ENCODE measurements at regions not wholly inside any gene's neighbourhood (a gene's known extent, or its start where the extent isn't known, plus 50 kb on each side); places are given as distances from the start of the nearest gene placed in this dataset.

GRCh38 chr3:170636400-170636973, 50.6 kb upstream of the SLC7A14 start:
- no peaks in the 10 kb centered on the region for H3K79me2 ChIP-seq (ENCODE audit: control insufficient read depth in 1 of 2, insufficient read depth in 2 of 2, low read length in 2 of 2)
- H3K56ac ChIP-seq (replicated peaks; ENCODE audit: insufficient read length, low read depth, low read length): no peak overlapping the region
- no peak overlapping the region for H3K4ac ChIP-seq (replicated peaks; ENCODE audit: insufficient read length, low read depth, low read length)
- DNase-seq (ENCODE audit: low read depth in 1 of 2, low spot score in 2 of 2) (no peak), FAIRE-seq (no peak)
- H3K27me3 ChIP-seq (replicated peaks in 1 of 4; ENCODE audit: control insufficient read depth in 3 of 4, extremely low read depth in 1 of 4, insufficient read depth in 3 of 4, low read length in 3 of 4): no peaks in the 10 kb centered on the region
- H2BK12ac ChIP-seq (ENCODE audit: low read depth, low read length): no peak overlapping the region
- ChIA-PET CTCF (ENCODE audit: partially characterized antibody) (interaction anchor here (0.6 to 1.8 kb wide), 5 partner anchors 8 to 459 kb away, joined by 3 to 6 read pairs (median 4); no protein-coding TSS in a partner anchor), POLR2A (ENCODE audit: partially characterized antibody) (no interaction called here)
- H4K8ac ChIP-seq (ENCODE audit: extremely low read depth, insufficient read depth, low read length): no peak overlapping the region
- no peak overlapping the region for H3K4me3 ChIP-seq (ENCODE audit: extremely low read depth in 1 of 4, insufficient read depth in 2 of 4, low read depth in 3 of 4, low read length in 4 of 4)
- no peak overlapping the region for H4K5ac ChIP-seq (ENCODE audit: insufficient read length, low read depth, low read length)
- no peaks in the 10 kb centered on the region for H3K4me1 ChIP-seq (replicated peaks in 1 of 4; ENCODE audit: control insufficient read depth in 3 of 4, insufficient read depth in 4 of 4, low read length in 3 of 4)
- no peak overlapping the region for H2AFZ ChIP-seq (ENCODE audit: low read length)
- TF ChIP-seq RAD21 (IDR thresholded peaks at IDR 0.05 in 1 of 2, conservative IDR thresholded peaks at IDR 0.05 in 1 of 2; ENCODE audit: low read depth in 2 of 2, low read length in 2 of 2): no peak
- TF ChIP-seq SRF (IDR thresholded peaks at IDR 0.05; ENCODE audit: low read depth, low read length): no peak
- no peak for TF ChIP-seq SIX5 (IDR thresholded peaks at IDR 0.05; ENCODE audit: low read depth, low read length)
- TF ChIP-seq GTF2F1 (IDR thresholded peaks at IDR 0.05; ENCODE audit: borderline replicate concordance, low read depth, low read length): no peak
- TF ChIP-seq SAP30 (IDR thresholded peaks at IDR 0.05; ENCODE audit: insufficient read depth, insufficient replicate concordance, low read length): no peak
- no peak for TF ChIP-seq RXRA (IDR thresholded peaks at IDR 0.05; ENCODE audit: insufficient read depth, low read depth, low read length)
- TF ChIP-seq CTBP2 (IDR thresholded peaks at IDR 0.05; ENCODE audit: borderline replicate concordance, insufficient read depth, insufficient read length, low read length): no peak
- no peak overlapping the region for H2BK20ac ChIP-seq (ENCODE audit: low read length)
- no peak overlapping the region for H3K18ac ChIP-seq (ENCODE audit: extremely low read depth, low read length)
- H3K4me2 ChIP-seq (ENCODE audit: insufficient read depth in 1 of 2, low read depth in 2 of 2, low read length in 2 of 2): no peak overlapping the region
- no peak overlapping the region for H2AK5ac ChIP-seq (ENCODE audit: low read depth, low read length)
- H3K79me1 ChIP-seq (ENCODE audit: low read depth, low read length): no peaks in the 10 kb centered on the region
- H2BK120ac ChIP-seq (replicated peaks; ENCODE audit: low read depth, low read length): no peak overlapping the region
- H3K36me3 ChIP-seq (ENCODE audit: control insufficient read depth in 2 of 4, insufficient read depth in 4 of 4, low read length in 3 of 4): no peaks in the 10 kb centered on the region
- no peak overlapping the region for H3K14ac ChIP-seq (ENCODE audit: insufficient read length)
- no peaks in the 10 kb centered on the region for H3K23me2 ChIP-seq (ENCODE audit: low read depth, low read length)
- H3K27ac ChIP-seq (ENCODE audit: low read depth, low read length): no peak overlapping the region
- H2BK5ac ChIP-seq (ENCODE audit: low read depth, low read length): no peak overlapping the region
- WGBS, 2 experiments (ENCODE audit: extremely low coverage in 1 of 2, insufficient coverage in 1 of 2, insufficient read length in 1 of 2, insufficient replicate concordance in 2 of 2, low coverage in 1 of 2, low lambda C conversion rate in 2 of 2, missing lambda C conversion rate in 1 of 2): 76% methylated on average over 5 of the region's 5 CpGs; no CpG with 5 or more reads in 1 of the 2 experiments
- no peak overlapping the region for H4K91ac ChIP-seq (replicated peaks; ENCODE audit: insufficient read length, low read length)
- no peak overlapping the region for H3K9ac ChIP-seq (replicated peaks in 1 of 4; ENCODE audit: extremely low read depth in 1 of 4, low read depth in 3 of 4, low read length in 3 of 4)
- no peaks in the 10 kb centered on the region for H4K20me1 ChIP-seq (replicated peaks in 1 of 2; ENCODE audit: control insufficient read depth in 1 of 2, insufficient read depth in 2 of 2, low read length in 2 of 2)
- H3K23ac ChIP-seq (ENCODE audit: insufficient read length): no peak overlapping the region
- H2BK15ac ChIP-seq (ENCODE audit: low read length): no peak overlapping the region
- H3K9me3 ChIP-seq (ENCODE audit: insufficient read depth in 2 of 2, low read depth in 1 of 2, low read length in 1 of 2): no peaks in the 10 kb centered on the region
